WTC11 (cell line): ENCODE measurements at regions not wholly inside any gene's neighbourhood (a gene's known extent, or its start where the extent isn't known, plus 50 kb on each side); places are given as distances from the start of the nearest gene placed in this dataset.

ENCODE experiments used
- AR ChIP-seq: fragments of 250-450 bp; sonication (Bioruptor Pico); IDR thresholded peaks from 2 replicates; pipeline ENCODE4 v1.9.0; 2021; ENCODE audit warnings: mild to moderate bottlenecking
- ARID4B ChIP-seq: sonication (generic); formaldehyde crosslinking; IDR thresholded peaks from 2 replicates; pipeline ENCODE4 v1.8.0; 2023; ENCODE audit warnings: missing genetic modification reagents, mild to moderate bottlenecking, borderline replicate concordance
- CBFB ChIP-seq: sonication (generic); formaldehyde crosslinking; IDR thresholded peaks from 2 replicates; pipeline ENCODE4 v1.8.1; 2022; ENCODE audit warnings: mild to moderate bottlenecking, low read depth, missing genetic modification reagents
- CTCF ChIP-seq: fragments of 200-600 bp; IDR thresholded peaks from 2 replicates; pipeline ENCODE4 v1.8.0; 2022; ENCODE audit warnings: antibody characterized with exemption
- E2F4 ChIP-seq: sonication (generic); formaldehyde crosslinking; IDR thresholded peaks from 2 replicates; pipeline ENCODE4 v1.8.1; 2022; ENCODE audit warnings: low read depth, mild to moderate bottlenecking, moderate library complexity, missing genetic modification reagents, borderline replicate concordance
- EMX1 ChIP-seq: fragments of 250-450 bp; sonication (Bioruptor Pico); IDR thresholded peaks from 2 replicates; pipeline ENCODE4 v1.8.0; 2021; ENCODE audit warnings: mild to moderate bottlenecking
- ESRRA ChIP-seq: sonication (generic); formaldehyde crosslinking; IDR thresholded peaks from 2 replicates; pipeline ENCODE4 v1.8.1; 2022; ENCODE audit warnings: mild to moderate bottlenecking, missing genetic modification reagents, borderline replicate concordance
- ETV6 ChIP-seq: sonication (generic); formaldehyde crosslinking; IDR thresholded peaks from 2 replicates; pipeline ENCODE4 v1.8.1; 2022; ENCODE audit warnings: mild to moderate bottlenecking, missing genetic modification reagents
- FOXP4 ChIP-seq: sonication (generic); formaldehyde crosslinking; IDR thresholded peaks from 2 replicates; pipeline ENCODE4 v1.8.0; 2022; ENCODE audit warnings: mild to moderate bottlenecking, missing genetic modification reagents
- GRHL2 ChIP-seq: fragments of 250-450 bp; sonication (Bioruptor Pico); IDR thresholded peaks from 2 replicates; pipeline ENCODE4 v1.8.0; 2022; ENCODE audit warnings: mild to moderate bottlenecking, moderate library complexity; ENCODE audit not compliant: insufficient replicate concordance, severe bottlenecking
- GTF2I ChIP-seq: fragments of 250-450 bp; sonication (Bioruptor Pico); conservative IDR thresholded peaks from 2 replicates; pipeline ENCODE4 v1.4.0; 2021; ENCODE audit warnings: mild to moderate bottlenecking
- HMGA2 ChIP-seq: fragments of 250-450 bp; sonication (Bioruptor Pico); IDR thresholded peaks from 2 replicates; pipeline ENCODE4 v1.4.0; 2021; ENCODE audit warnings: mild to moderate bottlenecking, moderate library complexity
- IRF2 ChIP-seq: sonication (generic); formaldehyde crosslinking; IDR thresholded peaks from 2 replicates; pipeline ENCODE4 v1.8.0; 2022; ENCODE audit warnings: low read depth, missing genetic modification reagents, borderline replicate concordance
- MXD4 ChIP-seq: fragments of 250-450 bp; sonication (Bioruptor Pico); IDR thresholded peaks from 2 replicates; pipeline ENCODE4 v1.8.0; 2021; ENCODE audit warnings: mild to moderate bottlenecking, moderate library complexity, borderline replicate concordance
- SOX15 ChIP-seq: fragments of 250-450 bp; sonication (Bioruptor Pico); IDR thresholded peaks from 2 replicates; pipeline ENCODE4 v1.9.0; 2021; ENCODE audit warnings: mild to moderate bottlenecking
- USF1 ChIP-seq: sonication (generic); formaldehyde crosslinking; IDR thresholded peaks from 2 replicates; pipeline ENCODE4 v1.8.0; 2022; ENCODE audit warnings: mild to moderate bottlenecking, missing genetic modification reagents
- USF2 ChIP-seq: sonication (generic); formaldehyde crosslinking; IDR thresholded peaks from 2 replicates; pipeline ENCODE4 v1.8.1; 2023; ENCODE audit warnings: mild to moderate bottlenecking, missing genetic modification reagents, moderate library complexity
- ZBTB21 ChIP-seq: sonication (generic); formaldehyde crosslinking; IDR thresholded peaks from 2 replicates; pipeline ENCODE4 v1.8.1; 2023; ENCODE audit warnings: mild to moderate bottlenecking, missing genetic modification reagents, borderline replicate concordance
- ZNF512 ChIP-seq: sonication (generic); formaldehyde crosslinking; IDR thresholded peaks from 2 replicates; pipeline ENCODE4 v1.8.1; 2022; ENCODE audit warnings: missing genetic modification reagents, borderline replicate concordance
- ZSCAN18 ChIP-seq: fragments of 250-450 bp; sonication (Bioruptor Pico); IDR thresholded peaks from 2 replicates; pipeline ENCODE4 v2.1.2; 2022; ENCODE audit warnings: mild to moderate bottlenecking, moderate library complexity

GRCh38 chr14:89701211-89702043 lies 253.1 kb downstream of the EFCAB11 start (continued):
- TF ChIP-seq ZNF512 (CRISPR knock-in tag) (no peak), FOXP4 (CRISPR knock-in tag) (peak; percentile 76), GTF2I (CRISPR knock-in tag) (no peak), AR (CRISPR knock-in tag) (no peak), ESRRA (CRISPR knock-in tag) (peak; percentile 43; the same call in 1 of the 2 replicates), USF1 (CRISPR knock-in tag) (peak; percentile 84), IRF2 (0 out of 2 replicates have a peak, but pooled peaks have one; percentile 79), ETV6 (CRISPR knock-in tag) (peak; percentile 93), HMGA2 (CRISPR knock-in tag) (no peak), CBFB (CRISPR knock-in tag) (no peak), ZSCAN18 (CRISPR knock-in tag) (no peak), CTCF (no peak), USF2 (CRISPR knock-in tag) (peak; percentile 84), EMX1 (CRISPR knock-in tag) (no peak), GRHL2 (no peak), SOX15 (CRISPR knock-in tag) (no peak), E2F4 (CRISPR knock-in tag) (peak; percentile 37; the same call in 1 of the 2 replicates), ZBTB21 (CRISPR knock-in tag) (peak; percentile 82; the same call in 1 of the 2 replicates), ARID4B (CRISPR knock-in tag) (0 out of 2 replicates have a peak, but pooled peaks have one; percentile 69), MXD4 (CRISPR knock-in tag) (no peak)
